ENCODE measurements at regions not wholly inside any gene's neighbourhood (a gene's known extent, or its start where the extent isn't known, plus 50 kb on each side); places are given as distances from the start of the nearest gene placed in this dataset.
"Not testable (repeated sequence)": the region's sequence is repeated elsewhere in the genome, so short reads cannot be mapped to it uniquely, and the experiment has no call there.

- TF ChIP-seq, protein P1, sequence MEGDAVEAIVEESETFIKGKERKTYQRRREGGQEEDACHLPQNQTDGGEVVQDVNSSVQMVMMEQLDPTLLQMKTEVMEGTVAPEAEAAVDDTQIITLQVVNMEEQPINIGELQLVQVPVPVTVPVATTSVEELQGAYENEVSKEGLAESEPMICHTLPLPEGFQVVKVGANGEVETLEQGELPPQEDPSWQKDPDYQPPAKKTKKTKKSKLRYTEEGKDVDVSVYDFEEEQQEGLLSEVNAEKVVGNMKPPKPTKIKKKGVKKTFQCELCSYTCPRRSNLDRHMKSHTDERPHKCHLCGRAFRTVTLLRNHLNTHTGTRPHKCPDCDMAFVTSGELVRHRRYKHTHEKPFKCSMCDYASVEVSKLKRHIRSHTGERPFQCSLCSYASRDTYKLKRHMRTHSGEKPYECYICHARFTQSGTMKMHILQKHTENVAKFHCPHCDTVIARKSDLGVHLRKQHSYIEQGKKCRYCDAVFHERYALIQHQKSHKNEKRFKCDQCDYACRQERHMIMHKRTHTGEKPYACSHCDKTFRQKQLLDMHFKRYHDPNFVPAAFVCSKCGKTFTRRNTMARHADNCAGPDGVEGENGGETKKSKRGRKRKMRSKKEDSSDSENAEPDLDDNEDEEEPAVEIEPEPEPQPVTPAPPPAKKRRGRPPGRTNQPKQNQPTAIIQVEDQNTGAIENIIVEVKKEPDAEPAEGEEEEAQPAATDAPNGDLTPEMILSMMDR (IDR thresholded peaks at IDR 0.05): no peak
- H3K9me3 ChIP-seq: no peaks in the 10 kb centered on the region
- no peak overlapping the region for H3K27ac ChIP-seq
- H3K4me1 ChIP-seq: no peaks in the 10 kb centered on the region
- intact Hi-C loops (cut with DNase I; ENCODE audit: low total_unique reads): no loop called here
- no peaks in the 10 kb centered on the region for H3K27me3 ChIP-seq
- DNase-seq: no peak
- H3K36me3 ChIP-seq: no peaks in the 10 kb centered on the region
- H3K4me3 ChIP-seq: no peak overlapping the region
Measured at GRCh38 chr6:152811785-152812184, 61.2 kb downstream of the VIP start.

DNA sequence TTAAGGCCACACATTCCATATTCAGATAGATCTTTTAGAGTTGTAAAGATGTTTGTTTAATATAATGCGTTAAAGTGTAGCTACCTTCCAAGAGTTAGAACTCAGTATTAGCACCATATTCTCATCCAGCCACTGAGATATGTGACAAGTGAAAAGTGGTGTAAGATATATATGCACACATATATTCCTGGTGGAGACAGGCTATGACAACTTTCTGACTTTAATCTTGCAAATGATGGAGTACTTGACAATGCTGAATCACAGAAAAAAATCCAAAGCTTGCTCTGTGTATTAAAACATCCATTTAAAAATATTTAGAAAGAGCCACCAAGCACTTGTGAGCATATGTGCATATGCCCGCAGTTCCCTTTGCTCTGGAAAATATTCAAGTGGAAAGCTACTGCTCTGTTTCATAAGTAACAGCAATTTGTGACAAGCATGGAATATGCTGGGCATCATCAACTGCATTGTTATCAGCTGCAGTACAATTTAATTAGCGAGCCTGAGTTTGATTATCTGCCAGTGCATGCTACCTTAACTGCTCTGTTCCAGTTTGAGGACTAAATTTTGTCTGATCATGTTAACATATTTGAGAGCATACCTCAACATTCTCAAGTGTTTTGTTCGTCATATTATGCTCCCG lies 64.8 kb downstream of the VIP start:
- Histone ChIP-seq H3K9me3 (no peaks in the 10 kb centered on the region), H3K27ac (no peak overlapping the region), H3K27me3 (no peaks in the 10 kb centered on the region), H3K4me3 (no peak overlapping the region), H3K4me1 (no peaks in the 10 kb centered on the region), H3K36me3 (no peaks in the 10 kb centered on the region)
- intact Hi-C loops (cut with DNase I; ENCODE audit: low total_unique reads): no loop called here
- DNase-seq: no peak
- TF ChIP-seq, protein P1 (IDR thresholded peaks at IDR 0.05): no peak

GRCh38 chr6:152816055-152816454 lies 65.5 kb downstream of the VIP start:
- Histone ChIP-seq H3K4me1 (no peaks in the 10 kb centered on the region), H3K27ac (no peak overlapping the region), H3K4me3 (no peak overlapping the region), H3K9me3 (no peaks in the 10 kb centered on the region), H3K27me3 (no peaks in the 10 kb centered on the region), H3K36me3 (no peaks in the 10 kb centered on the region)
- DNase-seq: no peak
- TF ChIP-seq, protein P1 (IDR thresholded peaks at IDR 0.05): no peak
- intact Hi-C loops (cut with DNase I; ENCODE audit: low total_unique reads): no loop called here

GRCh38 chr6:152821525-152821924 lies 70.9 kb downstream of the VIP start:
- TF ChIP-seq, protein P1 (IDR thresholded peaks at IDR 0.05): no peak
- no peaks in the 10 kb centered on the region for H3K36me3 ChIP-seq
- H3K4me3 ChIP-seq: no peak overlapping the region
- DNase-seq: no peak
- no peaks in the 10 kb centered on the region for H3K27me3 ChIP-seq
- intact Hi-C loops (cut with DNase I; ENCODE audit: low total_unique reads): no loop called here
- H3K9me3 ChIP-seq: no peaks in the 10 kb centered on the region
- H3K27ac ChIP-seq: no peak overlapping the region
- no peaks in the 10 kb centered on the region for H3K4me1 ChIP-seq

DNA sequence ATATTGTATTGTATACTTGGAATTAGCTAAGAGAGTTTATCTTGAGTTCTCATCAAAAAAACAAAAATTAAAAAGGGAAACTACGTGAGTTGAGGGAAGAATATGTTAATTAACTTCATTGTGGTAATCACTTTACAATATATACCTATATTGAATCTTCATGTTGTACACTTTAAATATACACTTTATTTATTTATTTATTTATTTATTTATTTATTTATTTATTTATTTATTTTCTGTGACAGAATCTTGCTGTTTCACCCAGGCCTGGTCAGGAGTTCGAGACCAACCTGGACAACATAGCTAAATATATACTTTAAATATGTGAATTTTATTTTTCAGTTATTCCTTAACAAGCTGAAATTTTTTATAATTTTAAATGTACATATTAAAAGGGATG lies 74.1 kb downstream of the VIP start:
- Histone ChIP-seq H3K4me1 (no peaks in the 10 kb centered on the region), H3K36me3 (no peaks in the 10 kb centered on the region), H3K4me3 (no peak overlapping the region), H3K9me3 (no peaks in the 10 kb centered on the region), H3K27ac (no peak overlapping the region), H3K27me3 (no peaks in the 10 kb centered on the region)
- intact Hi-C loops (cut with DNase I; ENCODE audit: low total_unique reads): no loop called here
- DNase-seq: no peak
- TF ChIP-seq, protein P1 (IDR thresholded peaks at IDR 0.05): no peak

- Histone ChIP-seq H3K36me3 (no peaks in the 10 kb centered on the region), H3K9me3 (no peaks in the 10 kb centered on the region), H3K27ac (no peak overlapping the region), H3K27me3 (no peaks in the 10 kb centered on the region), H3K4me3 (no peak overlapping the region), H3K4me1 (no peaks in the 10 kb centered on the region)
- TF ChIP-seq, protein P1 (IDR thresholded peaks at IDR 0.05): no peak
- DNase-seq: no peak
- intact Hi-C loops (cut with DNase I; ENCODE audit: low total_unique reads): no loop called here
Measured at GRCh38 chr6:152828431-152828830, 77.8 kb downstream of the VIP start.

- H3K36me3 ChIP-seq; H3K27me3 ChIP-seq; DNase-seq; H3K4me1 ChIP-seq; intact Hi-C loops (cut with DNase I; ENCODE audit: low total_unique reads); H3K27ac ChIP-seq; H3K9me3 ChIP-seq; H3K4me3 ChIP-seq: not testable (repeated sequence)
Measured at GRCh38 chr6:152834366-152834765, 83.8 kb downstream of the VIP start.
